Activated naive CD4-positive, alpha-beta T cell treated with anti-CD3 and anti-CD28 coated beads, Interleukin-2, amount 50 U/mL, for 72 hours (primary cell): ENCODE measurements at regions not wholly inside any gene's neighbourhood (a gene's known extent, or its start where the extent isn't known, plus 50 kb on each side); places are given as distances from the start of the nearest gene placed in this dataset.
A peak's percentile ranks its signal among the peaks of the same experiment; 100 is the strongest.

ENCODE experiments used
- ATAC-seq, 2 donors: fragments of 150-1000 bp; cut with Tn5 transposase; 2 replicates each; pipeline ENCODE4 v1.10.0; 2021; ENCODE audit warnings: mild to moderate bottlenecking in 2 of 2, moderate library complexity in 2 of 2
- DNase-seq, 2 donors: peaks; one replicate each; pipeline ENCODE4 v3.0.0; 2021 to 2022; ENCODE audit warnings: low spot score in 2 of 2
- H3K27ac Mint-ChIP-seq, 2 donors: one replicate each; pipeline ENCODE4 v1.8.0; 2022; ENCODE audit warnings: mild to moderate bottlenecking in 2 of 2, mixed read lengths in 2 of 2
- H3K36me3 Mint-ChIP-seq, 2 donors: one replicate each; pipeline ENCODE4 v1.8.0; 2022; ENCODE audit warnings: mixed read lengths in 2 of 2
- H3K9me3 Mint-ChIP-seq, 2 donors: one replicate each; pipeline ENCODE4 v1.8.0; 2022; ENCODE audit warnings: mixed read lengths in 2 of 2

- Mint-ChIP-seq H3K9me3 (peaks cover 0 to 8% of the 10 kb centered on the region in 2 donors), H3K36me3 (no peaks in the 10 kb centered on the region), H3K27ac (no peak overlapping the region)
- DNase-seq (no peak), ATAC-seq (no peak)
These were observed 148.7 kb downstream of the SETD4 start for GRCh38 chr21:35911412-35912191.

- Mint-ChIP-seq H3K36me3 (no peaks in the 10 kb centered on the region), H3K9me3 (no peaks in the 10 kb centered on the region), H3K27ac (no peak overlapping the region)
- ATAC-seq, result no peak
- no peak for DNase-seq
These were observed 150.7 kb downstream of the SETD4 start for GRCh38 chr21:35909456-35910223.

- H3K36me3 Mint-ChIP-seq, result no peaks in the 10 kb centered on the region
- ATAC-seq (no peak), DNase-seq (no peak)
- no peak overlapping the region for H3K27ac Mint-ChIP-seq
- H3K9me3 Mint-ChIP-seq, result no peaks in the 10 kb centered on the region
These were observed 151.8 kb downstream of the SETD4 start for GRCh38 chr21:35908311-35909078.

GRCh38 chr21:35906586-35906985 is 153.7 kb downstream of the SETD4 start:
- DNase-seq (no peak), ATAC-seq (no peak)
- H3K9me3 Mint-ChIP-seq, result no peaks in the 10 kb centered on the region
- H3K36me3 Mint-ChIP-seq, result no peaks in the 10 kb centered on the region
- no peak overlapping the region for H3K27ac Mint-ChIP-seq

- DNase-seq (no peak), ATAC-seq (no peak)
- H3K36me3 Mint-ChIP-seq, result no peaks in the 10 kb centered on the region
- H3K9me3 Mint-ChIP-seq, result no peaks in the 10 kb centered on the region
- no peak overlapping the region for H3K27ac Mint-ChIP-seq
These were observed 154.4 kb downstream of the SETD4 start for GRCh38 chr21:35905963-35906345.

GRCh38 chr21:35905096-35905962 is 155.0 kb downstream of the SETD4 start:
- ATAC-seq, result no peak
- DNase-seq, result no peak
- Mint-ChIP-seq H3K27ac (peak overlapping the region in 1 of 2 donors; percentile 24), H3K9me3 (no peaks in the 10 kb centered on the region), H3K36me3 (no peaks in the 10 kb centered on the region)

GRCh38 chr21:35900539-35900938 is 159.8 kb downstream of the SETD4 start:
- DNase-seq (no peak), ATAC-seq (no peak)
- no peaks in the 10 kb centered on the region for H3K9me3 Mint-ChIP-seq
- no peak overlapping the region for H3K27ac Mint-ChIP-seq
- H3K36me3 Mint-ChIP-seq, result no peaks in the 10 kb centered on the region

GRCh38 chr21:35896060-35896459 is 164.3 kb downstream of the SETD4 start:
- ATAC-seq (no peak), DNase-seq (no peak)
- no peaks in the 10 kb centered on the region for H3K36me3 Mint-ChIP-seq
- H3K9me3 Mint-ChIP-seq, result no peaks in the 10 kb centered on the region
- no peak overlapping the region for H3K27ac Mint-ChIP-seq

- H3K27ac Mint-ChIP-seq, result no peak overlapping the region
- no peaks in the 10 kb centered on the region for H3K36me3 Mint-ChIP-seq
- H3K9me3 Mint-ChIP-seq, result no peaks in the 10 kb centered on the region
- no peak for ATAC-seq
- DNase-seq, result no peak
These were observed 164.7 kb downstream of the SETD4 start for GRCh38 chr21:35895598-35895997.

GRCh38 chr21:35893156-35893555 is 167.2 kb downstream of the SETD4 start:
- DNase-seq (no peak), ATAC-seq (no peak)
- Mint-ChIP-seq H3K36me3 (no peaks in the 10 kb centered on the region), H3K9me3 (no peaks in the 10 kb centered on the region), H3K27ac (no peak overlapping the region)

- Mint-ChIP-seq H3K27ac (no peak overlapping the region), H3K9me3 (no peaks in the 10 kb centered on the region), H3K36me3 (no peaks in the 10 kb centered on the region)
- ATAC-seq (no peak), DNase-seq (no peak)
These were observed 173.4 kb downstream of the SETD4 start for GRCh38 chr21:35886887-35887286.

GRCh38 chr21:35885942-35886541 is 174.3 kb downstream of the SETD4 start:
- H3K9me3 Mint-ChIP-seq, result no peaks in the 10 kb centered on the region
- no peak overlapping the region for H3K27ac Mint-ChIP-seq
- DNase-seq, result no peak
- no peaks in the 10 kb centered on the region for H3K36me3 Mint-ChIP-seq
- no peak for ATAC-seq

GRCh38 chr21:35882791-35883240 is 177.5 kb downstream of the SETD4 start:
- Mint-ChIP-seq H3K9me3 (no peaks in the 10 kb centered on the region), H3K27ac (no peak overlapping the region), H3K36me3 (no peaks in the 10 kb centered on the region)
- no peak for ATAC-seq
- DNase-seq, result no peak

GRCh38 chr21:35873441-35873840 is 186.9 kb downstream of the SETD4 start:
- Mint-ChIP-seq H3K36me3 (no peaks in the 10 kb centered on the region), H3K9me3 (peaks cover 1 to 2% of the 10 kb centered on the region in 2 donors), H3K27ac (no peak overlapping the region)
- no peak for ATAC-seq
- no peak for DNase-seq

GRCh38 chr21:35871906-35872305 is 188.4 kb downstream of the SETD4 start:
- Mint-ChIP-seq H3K36me3 (no peaks in the 10 kb centered on the region), H3K9me3 (peaks cover 3 to 4% of the 10 kb centered on the region in 2 donors), H3K27ac (no peak overlapping the region)
- DNase-seq (no peak), ATAC-seq (no peak)

GRCh38 chr21:35868869-35869223 is 191.5 kb downstream of the SETD4 start:
- DNase-seq (no peak), ATAC-seq (no peak)
- no peaks in the 10 kb centered on the region for H3K36me3 Mint-ChIP-seq
- peaks cover 3 to 4% of the 10 kb centered on the region in 2 donors for H3K9me3 Mint-ChIP-seq
- H3K27ac Mint-ChIP-seq, result no peak overlapping the region
